BE2C (cell line): ENCODE measurements at regions not wholly inside any gene's neighbourhood (a gene's known extent, or its start where the extent isn't known, plus 50 kb on each side); places are given as distances from the start of the nearest gene placed in this dataset.
"Not testable (repeated sequence)": the region's sequence is repeated elsewhere in the genome, so short reads cannot be mapped to it uniquely, and the experiment has no call there.

Source experiments
- DNase-seq: peaks from one replicate; pipeline ENCODE4 v3.0.0-alpha.2; 2020
- H3K27me3 ChIP-seq: fragments of 250-450 bp; sonication (Bioruptor Pico); 2 replicates; pipeline ENCODE4 v1.5.1; 2020; ENCODE audit warnings: mild to moderate bottlenecking
- H3K36me3 ChIP-seq: fragments of 250-450 bp; sonication (Bioruptor Pico); 2 replicates; pipeline ENCODE4 v1.5.1; 2020; ENCODE audit warnings: mild to moderate bottlenecking
- H3K4me1 ChIP-seq: fragments of 250-450 bp; sonication (Bioruptor Pico); 2 replicates; pipeline ENCODE4 v1.5.1; 2020
- H3K4me3 ChIP-seq: 2 replicates; pipeline ENCODE4 v1.5.1; 2011; ENCODE audit warnings: low read depth, low read length
- H3K9me3 ChIP-seq: fragments of 250-450 bp; sonication (Bioruptor Pico); 2 replicates; pipeline ENCODE4 v1.5.1; 2020
- CTCF ChIP-seq: IDR thresholded peaks from 2 replicates; pipeline ENCODE4 v1.5.1; 2012; ENCODE audit warnings: mild to moderate bottlenecking, low read depth, low read length

- no peak for TF ChIP-seq CTCF
- Histone ChIP-seq H3K4me3 (no peak overlapping the region), H3K4me1 (no peaks in the 10 kb centered on the region), H3K36me3 (no peaks in the 10 kb centered on the region), H3K27me3 (no peaks in the 10 kb centered on the region), H3K9me3 (no peaks in the 10 kb centered on the region)
- no peak for DNase-seq
These were observed 78.4 kb upstream of the RBPJ start for GRCh38 chr4:26242451-26242850.

- not testable (repeated sequence) for H3K36me3 ChIP-seq, H3K9me3 ChIP-seq, H3K4me1 ChIP-seq, H3K4me3 ChIP-seq, DNase-seq, H3K27me3 ChIP-seq
These were observed 76.7 kb upstream of the RBPJ start for GRCh38 chr4:26244138-26244537.

- Histone ChIP-seq H3K27me3 (no peaks in the 10 kb centered on the region), H3K4me3 (no peak overlapping the region), H3K9me3 (no peaks in the 10 kb centered on the region), H3K36me3 (no peaks in the 10 kb centered on the region), H3K4me1 (no peaks in the 10 kb centered on the region)
- TF ChIP-seq CTCF = no peak
- no peak for DNase-seq
These were observed 72.2 kb upstream of the RBPJ start for GRCh38 chr4:26248647-26249046.

- no peak for DNase-seq
- H3K27me3 ChIP-seq = no peaks in the 10 kb centered on the region; the same call in 1 of the 2 replicates
- H3K36me3 ChIP-seq = no peaks in the 10 kb centered on the region
- H3K9me3 ChIP-seq = no peaks in the 10 kb centered on the region
- no peaks in the 10 kb centered on the region for H3K4me1 ChIP-seq
- H3K4me3 ChIP-seq = no peak overlapping the region
- TF ChIP-seq CTCF = no peak
These were observed 68.3 kb upstream of the RBPJ start for GRCh38 chr4:26252349-26253025.

- no peaks in the 10 kb centered on the region for H3K36me3 ChIP-seq
- H3K4me3 ChIP-seq = no peak overlapping the region
- H3K4me1 ChIP-seq = no peaks in the 10 kb centered on the region
- no peaks in the 10 kb centered on the region; the same call in 1 of the 2 replicates for H3K27me3 ChIP-seq
- no peaks in the 10 kb centered on the region for H3K9me3 ChIP-seq
- no peak for TF ChIP-seq CTCF
- DNase-seq = no peak
These were observed 66.8 kb upstream of the RBPJ start for GRCh38 chr4:26253968-26254367.

GRCh38 chr4:26255989-26256388 is 64.8 kb upstream of the RBPJ start:
- no peak for DNase-seq
- H3K27me3 ChIP-seq = no peaks in the 10 kb centered on the region; the same call in 1 of the 2 replicates
- no peaks in the 10 kb centered on the region for H3K9me3 ChIP-seq
- no peak for TF ChIP-seq CTCF
- H3K4me3 ChIP-seq = no peak overlapping the region
- H3K4me1 ChIP-seq = no peaks in the 10 kb centered on the region
- H3K36me3 ChIP-seq = no peaks in the 10 kb centered on the region

- DNase-seq, H3K36me3 ChIP-seq, H3K4me3 ChIP-seq, H3K9me3 ChIP-seq, H3K27me3 ChIP-seq, H3K4me1 ChIP-seq: not testable (repeated sequence)
These were observed 63.4 kb upstream of the RBPJ start for GRCh38 chr4:26257444-26257843.
